NCI-H1105 (cell line): ENCODE measurements at regions not wholly inside any gene's neighbourhood (a gene's known extent, or its start where the extent isn't known, plus 50 kb on each side); places are given as distances from the start of the nearest gene placed in this dataset.
A peak's percentile ranks its signal among the peaks of the same experiment; 100 is the strongest.

Experiments
- DNase-seq: peaks from one replicate; lab custom pipeline; 2025; lab: John Stamatoyannopoulos, UW

- DNase-seq, result no peak
Measured at GRCh38 chr10:56606202-56606601, 245.1 kb upstream of the ZWINT start.

GRCh38 chr10:56605051-56605450 is 244.0 kb upstream of the ZWINT start:
- DNase-seq, result no peak

- no peak for DNase-seq
Measured at GRCh38 chr10:56604624-56605023, 243.6 kb upstream of the ZWINT start.

GRCh38 chr10:56599201-56599600 is 238.1 kb upstream of the ZWINT start:
- DNase-seq, result no peak

- no peak for DNase-seq
Measured at GRCh38 chr10:56596257-56596656, 235.2 kb upstream of the ZWINT start.

GRCh38 chr10:56593120-56593519 is 232.1 kb upstream of the ZWINT start:
- DNase-seq, result no peak

- no peak for DNase-seq
Measured at GRCh38 chr10:56586461-56586891, 225.4 kb upstream of the ZWINT start.

- no peak for DNase-seq
Measured at GRCh38 chr10:56585447-56586171, 224.6 kb upstream of the ZWINT start.

- DNase-seq, result no peak
Measured at GRCh38 chr10:56583316-56583715, 222.3 kb upstream of the ZWINT start.

GRCh38 chr10:56567580-56567979 is 206.5 kb upstream of the ZWINT start:
- no peak for DNase-seq

GRCh38 chr10:56561336-56561735 is 200.3 kb upstream of the ZWINT start:
- DNase-seq, result no peak

- no peak for DNase-seq
Measured at GRCh38 chr10:56551037-56551436, 190.0 kb upstream of the ZWINT start.

- DNase-seq, result peak; percentile 64
Measured at GRCh38 chr10:56547163-56547562, 186.1 kb upstream of the ZWINT start.

GRCh38 chr10:56537984-56538383 is 176.9 kb upstream of the ZWINT start:
- DNase-seq, result no peak

GRCh38 chr10:56522166-56522565 is 161.1 kb upstream of the ZWINT start:
- DNase-seq, result no peak

GRCh38 chr10:56508562-56508961 is 147.5 kb upstream of the ZWINT start:
- DNase-seq, result no peak

- no peak for DNase-seq
Measured at GRCh38 chr10:56507033-56507432, 146.0 kb upstream of the ZWINT start.

GRCh38 chr10:56505555-56505954 is 144.5 kb upstream of the ZWINT start:
- no peak for DNase-seq

- DNase-seq, result no peak
Measured at GRCh38 chr10:56496186-56496486, 135.1 kb upstream of the ZWINT start.

GRCh38 chr10:56487746-56488145 is 126.7 kb upstream of the ZWINT start:
- DNase-seq, result no peak

GRCh38 chr10:56481521-56482091 is 120.5 kb upstream of the ZWINT start:
- DNase-seq, result no peak

- DNase-seq, result no peak
Measured at GRCh38 chr10:56472978-56473377, 111.9 kb upstream of the ZWINT start.

- DNase-seq, result no peak
Measured at GRCh38 chr10:56470701-56471100, 109.6 kb upstream of the ZWINT start.

- DNase-seq, result no peak
Measured at GRCh38 chr10:56469482-56469881, 108.4 kb upstream of the ZWINT start.
